Thyroid gland (tissue), 4 donors: ENCODE measurements at regions not wholly inside any gene's neighbourhood (a gene's known extent, or its start where the extent isn't known, plus 50 kb on each side); places are given as distances from the start of the nearest gene placed in this dataset.

Experiments
- POLR2A ChIP-seq, 2 donors: fragments of 450-650 bp; IDR thresholded peaks; one replicate each; pipeline ENCODE4 v1.6.1; 2017; ENCODE audit warnings: antibody characterized with exemption in 2 of 2, mild to moderate bottlenecking in 2 of 2, moderate library complexity in 1 of 2
- TF ChIP-seq, protein P1 (sequence below), 6 experiments: fragments of 200-600 bp in 3 of 6; fragments of 450-650 bp in 3 of 6; sonication (generic) in 3 of 6; IDR thresholded peaks; one replicate each; pipeline ENCODE4 v1.5.1; 2016 to 2019; ENCODE audit warnings: antibody characterized with exemption in 6 of 6, mild to moderate bottlenecking in 2 of 6, inconsistent platforms in 1 of 6, moderate library complexity in 1 of 6

- TF ChIP-seq, protein P1, sequence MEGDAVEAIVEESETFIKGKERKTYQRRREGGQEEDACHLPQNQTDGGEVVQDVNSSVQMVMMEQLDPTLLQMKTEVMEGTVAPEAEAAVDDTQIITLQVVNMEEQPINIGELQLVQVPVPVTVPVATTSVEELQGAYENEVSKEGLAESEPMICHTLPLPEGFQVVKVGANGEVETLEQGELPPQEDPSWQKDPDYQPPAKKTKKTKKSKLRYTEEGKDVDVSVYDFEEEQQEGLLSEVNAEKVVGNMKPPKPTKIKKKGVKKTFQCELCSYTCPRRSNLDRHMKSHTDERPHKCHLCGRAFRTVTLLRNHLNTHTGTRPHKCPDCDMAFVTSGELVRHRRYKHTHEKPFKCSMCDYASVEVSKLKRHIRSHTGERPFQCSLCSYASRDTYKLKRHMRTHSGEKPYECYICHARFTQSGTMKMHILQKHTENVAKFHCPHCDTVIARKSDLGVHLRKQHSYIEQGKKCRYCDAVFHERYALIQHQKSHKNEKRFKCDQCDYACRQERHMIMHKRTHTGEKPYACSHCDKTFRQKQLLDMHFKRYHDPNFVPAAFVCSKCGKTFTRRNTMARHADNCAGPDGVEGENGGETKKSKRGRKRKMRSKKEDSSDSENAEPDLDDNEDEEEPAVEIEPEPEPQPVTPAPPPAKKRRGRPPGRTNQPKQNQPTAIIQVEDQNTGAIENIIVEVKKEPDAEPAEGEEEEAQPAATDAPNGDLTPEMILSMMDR (IDR thresholded peaks at IDR 0.05) = no peak
- TF ChIP-seq POLR2A (IDR thresholded peaks at IDR 0.05) = no peak
These were observed 215.7 kb upstream of the S1PR3 start for GRCh38 chr9:88775559-88775958.
